Stomach smooth muscle (tissue), 2 donors: ENCODE measurements at regions not wholly inside any gene's neighbourhood (a gene's known extent, or its start where the extent isn't known, plus 50 kb on each side); places are given as distances from the start of the nearest gene placed in this dataset.

Experiments used
- H3K27ac ChIP-seq: one replicate; pipeline ENCODE4 v1.7.0; 2013; ENCODE audit warnings: mild to moderate bottlenecking, low read length, inconsistent platforms
- H3K27me3 ChIP-seq, 2 donors: one replicate each; pipeline ENCODE4 v1.7.0; 2013; ENCODE audit warnings: low read length in 2 of 2; ENCODE audit not compliant: insufficient read depth in 2 of 2, control insufficient read depth in 1 of 2
- H3K36me3 ChIP-seq, 2 donors: one replicate each; pipeline ENCODE4 v1.7.0; 2013; ENCODE audit warnings: low read length in 2 of 2; ENCODE audit not compliant: control insufficient read depth in 2 of 2, insufficient read depth in 2 of 2
- H3K4me1 ChIP-seq: one replicate; pipeline ENCODE4 v1.7.0; 2013; ENCODE audit warnings: low read length; ENCODE audit not compliant: control insufficient read depth, insufficient read depth
- H3K4me3 ChIP-seq, 2 donors: one replicate each; pipeline ENCODE4 v1.7.0; 2013; ENCODE audit warnings: low read length in 2 of 2
- H3K9ac ChIP-seq, 2 donors: one replicate each; pipeline ENCODE4 v1.7.0; 2013; ENCODE audit warnings: low read length in 2 of 2, mild to moderate bottlenecking in 1 of 2
- H3K9me3 ChIP-seq, 2 donors: one replicate each; pipeline ENCODE4 v1.7.0; 2013; ENCODE audit warnings: low read length in 2 of 2; ENCODE audit not compliant: control insufficient read depth in 2 of 2
- donor health status: healthy.
- donor health status: Pancreatic carcinoma.

DNA sequence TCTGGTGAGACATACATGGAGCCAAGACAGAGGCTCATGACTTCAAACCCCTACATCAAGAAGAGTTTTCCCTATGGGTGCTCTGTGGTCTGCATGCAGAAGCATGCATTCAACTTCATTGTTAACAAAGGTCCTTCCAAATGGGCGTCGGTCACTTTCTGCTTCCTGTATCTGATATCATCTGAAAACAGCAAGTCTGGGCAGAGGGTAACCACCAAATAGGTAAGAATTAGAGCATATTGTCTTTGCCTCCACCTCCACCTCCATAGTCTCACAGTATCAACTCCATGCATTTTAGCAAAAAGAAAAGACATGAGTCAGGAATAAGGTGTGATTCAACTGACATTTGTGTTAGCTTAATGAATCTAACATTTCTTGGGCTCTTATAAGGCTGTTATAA is 462.9 kb downstream of the DMRT2 start:
- Histone ChIP-seq H3K4me3 (no peak overlapping the region), H3K9ac (no peak overlapping the region), H3K9me3 (no peaks in the 10 kb centered on the region)

DNA sequence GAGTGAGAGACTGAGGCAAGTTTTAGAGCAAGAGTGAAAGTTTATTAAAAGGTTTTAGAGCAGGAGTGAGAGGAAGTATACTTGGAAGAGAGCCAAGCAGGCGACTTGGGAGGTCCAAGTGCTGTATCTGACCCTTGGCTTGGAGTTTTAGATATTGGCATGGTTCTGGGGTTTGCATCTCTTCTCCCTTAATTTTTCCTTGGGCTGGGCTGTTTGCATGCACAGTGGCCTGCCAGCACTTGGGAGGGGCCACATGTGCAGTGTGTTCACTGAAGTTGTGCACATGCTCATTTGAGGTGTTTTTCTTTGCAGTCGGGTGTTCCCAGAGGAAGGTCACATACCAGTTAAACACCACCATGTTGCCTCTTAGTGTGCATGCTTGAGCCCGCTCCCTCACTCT is 464.1 kb downstream of the DMRT2 start:
- Histone ChIP-seq H3K4me3 (no peak overlapping the region), H3K27ac (no peak overlapping the region), H3K4me1 (no peaks in the 10 kb centered on the region), H3K36me3 (no peaks in the 10 kb centered on the region), H3K27me3 (no peaks in the 10 kb centered on the region), H3K9ac (no peak overlapping the region), H3K9me3 (peaks cover 0 to 2% of the 10 kb centered on the region in 2 donors)

More for the DNA sequence above, 462.9 kb downstream of the DMRT2 start:
- Histone ChIP-seq H3K36me3 (no peaks in the 10 kb centered on the region), H3K4me1 (no peaks in the 10 kb centered on the region), H3K27me3 (no peaks in the 10 kb centered on the region), H3K27ac (no peak overlapping the region)

GRCh38 chr9:1514776-1515363 is 464.7 kb downstream of the DMRT2 start:
- H3K27me3 ChIP-seq: no peaks in the 10 kb centered on the region
- H3K4me1 ChIP-seq: no peaks in the 10 kb centered on the region

GRCh38 chr9:1515557-1515956 is 465.4 kb downstream of the DMRT2 start:
- H3K27me3 ChIP-seq: no peaks in the 10 kb centered on the region
- H3K27ac ChIP-seq: no peak overlapping the region
- peaks cover 0 to 2% of the 10 kb centered on the region in 2 donors for H3K9me3 ChIP-seq
- no peaks in the 10 kb centered on the region for H3K4me1 ChIP-seq
- no peak overlapping the region for H3K4me3 ChIP-seq
- H3K36me3 ChIP-seq: no peaks in the 10 kb centered on the region
- H3K9ac ChIP-seq: no peak overlapping the region

More at GRCh38 chr9:1514776-1515363, 464.7 kb downstream of the DMRT2 start:
- Histone ChIP-seq H3K36me3 (no peaks in the 10 kb centered on the region), H3K9me3 (peaks cover 0 to 2% of the 10 kb centered on the region in 2 donors), H3K4me3 (no peak overlapping the region), H3K9ac (no peak overlapping the region), H3K27ac (no peak overlapping the region)

- Histone ChIP-seq H3K36me3 (no peaks in the 10 kb centered on the region), H3K27me3 (no peaks in the 10 kb centered on the region), H3K27ac (no peak overlapping the region), H3K9me3 (peaks cover 0 to 2% of the 10 kb centered on the region in 2 donors), H3K4me3 (no peak overlapping the region), H3K9ac (no peak overlapping the region), H3K4me1 (no peaks in the 10 kb centered on the region)
These were observed 471.4 kb downstream of the DMRT2 start for GRCh38 chr9:1521547-1521946.

DNA sequence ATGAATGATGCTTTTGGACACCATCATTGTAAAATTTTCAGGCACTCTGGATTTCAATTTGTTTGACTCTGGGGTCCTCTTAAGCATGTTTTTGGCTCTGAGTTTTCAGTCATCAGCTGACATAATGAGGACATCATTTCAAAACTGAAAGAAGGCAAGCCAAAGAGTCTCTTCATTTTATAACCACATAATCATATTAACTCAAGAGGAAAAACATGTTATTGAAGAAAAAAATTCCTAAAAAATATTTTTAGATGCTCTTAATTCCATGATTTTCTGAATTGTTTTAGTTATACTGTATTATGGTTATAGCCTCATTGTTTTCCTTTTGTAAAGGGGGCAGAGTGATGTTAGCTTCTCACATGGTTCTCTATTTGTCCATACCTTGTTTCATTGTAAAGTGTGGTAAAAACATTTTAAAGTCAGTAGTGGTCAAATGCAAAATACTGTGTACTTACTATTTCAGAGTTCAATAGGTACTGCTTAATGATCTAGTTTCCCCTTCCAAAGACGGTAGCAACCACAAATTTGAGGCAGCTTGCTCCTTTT is 472.1 kb downstream of the DMRT2 start:
- Histone ChIP-seq H3K36me3 (no peaks in the 10 kb centered on the region), H3K27me3 (no peaks in the 10 kb centered on the region), H3K27ac (no peak overlapping the region), H3K4me3 (no peak overlapping the region), H3K4me1 (no peaks in the 10 kb centered on the region), H3K9ac (no peak overlapping the region), H3K9me3 (peaks cover 0 to 2% of the 10 kb centered on the region in 2 donors)

DNA sequence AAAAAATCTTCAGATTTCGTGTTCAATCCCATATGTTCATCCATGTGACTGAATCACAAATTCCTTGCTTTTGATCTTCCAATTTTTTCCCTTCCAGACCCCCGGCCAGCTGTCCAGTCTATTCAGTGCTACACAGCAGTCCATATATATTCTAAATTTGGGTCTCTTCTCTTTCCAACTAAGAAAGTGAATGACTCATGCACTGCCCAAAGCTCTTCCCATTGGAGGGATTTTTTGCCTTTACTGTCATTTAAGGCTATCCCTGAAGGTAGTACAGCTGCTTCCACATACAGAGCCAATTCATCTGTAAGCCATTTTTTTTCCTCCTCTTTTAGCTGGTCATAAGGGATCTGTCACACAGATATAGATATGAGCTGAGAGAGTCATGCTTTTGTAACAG is 478.3 kb downstream of the DMRT2 start:
- Histone ChIP-seq H3K4me3 (no peak overlapping the region), H3K9ac (no peak overlapping the region), H3K4me1 (no peaks in the 10 kb centered on the region), H3K36me3 (no peaks in the 10 kb centered on the region), H3K27ac (no peak overlapping the region), H3K9me3 (peaks cover 0 to 6% of the 10 kb centered on the region in 2 donors), H3K27me3 (no peaks in the 10 kb centered on the region)

- H3K27me3 ChIP-seq: no peaks in the 10 kb centered on the region
- no peak overlapping the region for H3K4me3 ChIP-seq
- peaks cover 0 to 6% of the 10 kb centered on the region in 2 donors for H3K9me3 ChIP-seq
- no peak overlapping the region for H3K9ac ChIP-seq
- no peaks in the 10 kb centered on the region for H3K4me1 ChIP-seq
- H3K36me3 ChIP-seq: no peaks in the 10 kb centered on the region
- no peak overlapping the region for H3K27ac ChIP-seq
These were observed 480.5 kb downstream of the DMRT2 start for GRCh38 chr9:1530696-1531095.

DNA sequence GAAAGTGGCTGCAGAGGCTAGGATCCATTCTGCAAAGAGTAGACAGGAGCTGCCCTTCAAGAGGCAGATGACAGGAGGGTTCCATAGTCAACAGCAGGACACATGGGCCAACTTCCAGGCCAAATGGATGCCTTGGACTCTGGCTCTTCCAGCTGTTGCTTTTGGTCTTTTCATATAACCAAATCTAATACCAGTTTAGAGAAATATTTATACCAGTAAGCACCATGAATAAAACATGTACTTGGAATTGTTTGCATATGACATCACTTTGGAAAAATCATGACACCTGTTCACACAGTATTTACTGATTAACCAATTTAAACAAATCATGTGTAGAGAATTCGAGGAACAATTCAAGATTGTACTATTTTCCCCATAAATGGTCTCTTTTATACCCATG is 481.3 kb downstream of the DMRT2 start:
- H3K4me1 ChIP-seq: no peaks in the 10 kb centered on the region
- no peaks in the 10 kb centered on the region for H3K36me3 ChIP-seq
- no peak overlapping the region for H3K9ac ChIP-seq
- H3K4me3 ChIP-seq: no peak overlapping the region
- no peaks in the 10 kb centered on the region for H3K27me3 ChIP-seq
- no peak overlapping the region for H3K27ac ChIP-seq
- peaks cover 0 to 6% of the 10 kb centered on the region in 2 donors for H3K9me3 ChIP-seq

- Histone ChIP-seq H3K4me1 (no peaks in the 10 kb centered on the region), H3K27me3 (no peaks in the 10 kb centered on the region), H3K27ac (no peak overlapping the region), H3K9me3 (peaks cover 0 to 6% of the 10 kb centered on the region in 2 donors), H3K9ac (no peak overlapping the region), H3K36me3 (no peaks in the 10 kb centered on the region), H3K4me3 (no peak overlapping the region)
These were observed 482.0 kb downstream of the DMRT2 start for GRCh38 chr9:1532171-1532570.

GRCh38 chr9:1535051-1535450 is 480.1 kb upstream of the SMARCA2 start:
- Histone ChIP-seq H3K36me3 (no peaks in the 10 kb centered on the region), H3K4me3 (no peak overlapping the region), H3K9me3 (peaks cover 0 to 6% of the 10 kb centered on the region in 2 donors), H3K27me3 (no peaks in the 10 kb centered on the region), H3K9ac (no peak overlapping the region), H3K4me1 (no peaks in the 10 kb centered on the region), H3K27ac (no peak overlapping the region)
